Neutrophil (primary cell): ENCODE measurements at regions not wholly inside any gene's neighbourhood (a gene's known extent, or its start where the extent isn't known, plus 50 kb on each side); places are given as distances from the start of the nearest gene placed in this dataset.

Source experiments
- H3K27ac ChIP-seq: fragments of 200-600 bp; sonication (generic); 2 replicates; pipeline ENCODE4 v1.5.1; 2016; ENCODE audit warnings: mild to moderate bottlenecking, moderate library complexity
- H3K27me3 ChIP-seq: fragments of 200-600 bp; sonication (generic); 2 replicates; pipeline ENCODE4 v1.6.0; 2016; ENCODE audit warnings: mild to moderate bottlenecking
- H3K36me3 ChIP-seq: fragments of 200-600 bp; sonication (generic); 2 replicates; pipeline ENCODE4 v1.5.1; 2017
- H3K4me1 ChIP-seq, 2 experiments: fragments of 200-600 bp in 1 of 2; sonication (generic) in 1 of 2; 1 replicate in 1 of 2; 2 replicates in 1 of 2; pipeline versions ENCODE4 v1.5.1 to v1.6.1; 2013 to 2016; ENCODE audit warnings: low read depth in 1 of 2, low read length in 1 of 2, mild to moderate bottlenecking in 1 of 2, moderate library complexity in 1 of 2; ENCODE audit not compliant: control insufficient read depth in 1 of 2, insufficient read depth in 1 of 2
- H3K4me3 ChIP-seq, 2 experiments: fragments of 200-600 bp in 1 of 2; sonication (generic) in 1 of 2; 1 replicate in 1 of 2; 2 replicates in 1 of 2; pipeline ENCODE4 v1.5.1; 2013 to 2016; ENCODE audit warnings: low read depth in 1 of 2, low read length in 1 of 2, mild to moderate bottlenecking in 1 of 2, moderate library complexity in 1 of 2
- H3K9me3 ChIP-seq: fragments of 200-600 bp; sonication (generic); 2 replicates; pipeline ENCODE4 v1.5.1; 2016
- CTCF ChIP-seq: fragments of 200-600 bp; sonication (generic); IDR thresholded peaks from 2 replicates; pipeline ENCODE4 v1.5.1; 2016; ENCODE audit warnings: antibody characterized with exemption

GRCh38 chr9:81145331-81145963, 543.9 kb downstream of the TLE1 start:
- peaks cover 30 to 32% of the 10 kb centered on the region in 2 experiments for H3K4me1 ChIP-seq
- no peak for TF ChIP-seq CTCF
- no peaks in the 10 kb centered on the region for H3K27me3 ChIP-seq

GRCh38 chr9:81141961-81142360, 547.4 kb downstream of the TLE1 start:
- Histone ChIP-seq H3K4me3 (no peak overlapping the region), H3K4me1 (peaks cover 42 to 43% of the 10 kb centered on the region in 2 experiments), H3K36me3 (no peaks in the 10 kb centered on the region), H3K27me3 (no peaks in the 10 kb centered on the region), H3K9me3 (no peaks in the 10 kb centered on the region), H3K27ac (no peak overlapping the region)
- no peak for TF ChIP-seq CTCF

More at GRCh38 chr9:81145331-81145963, 543.9 kb downstream of the TLE1 start:
- Histone ChIP-seq H3K9me3 (no peaks in the 10 kb centered on the region), H3K36me3 (no peaks in the 10 kb centered on the region), H3K27ac (no peak overlapping the region), H3K4me3 (no peak overlapping the region)

- H3K27me3 ChIP-seq, result no peaks in the 10 kb centered on the region
- H3K4me3 ChIP-seq, result no peak overlapping the region
- H3K4me1 ChIP-seq, result peaks cover 39 to 43% of the 10 kb centered on the region in 2 experiments
- no peaks in the 10 kb centered on the region for H3K9me3 ChIP-seq
- TF ChIP-seq CTCF, result no peak
- no peaks in the 10 kb centered on the region for H3K36me3 ChIP-seq
- H3K27ac ChIP-seq, result no peak overlapping the region
These were observed 551.3 kb downstream of the TLE1 start for GRCh38 chr9:81137976-81138568.

GRCh38 chr9:81132796-81133195, 556.6 kb downstream of the TLE1 start:
- peaks cover 7 to 9% of the 10 kb centered on the region in 2 experiments for H3K4me1 ChIP-seq
- no peak for TF ChIP-seq CTCF
- H3K9me3 ChIP-seq, result no peaks in the 10 kb centered on the region
- no peaks in the 10 kb centered on the region for H3K36me3 ChIP-seq
- H3K4me3 ChIP-seq, result no peak overlapping the region
- H3K27ac ChIP-seq, result no peak overlapping the region
- no peaks in the 10 kb centered on the region for H3K27me3 ChIP-seq

- TF ChIP-seq CTCF, result no peak
- no peaks in the 10 kb centered on the region for H3K9me3 ChIP-seq
- no peak overlapping the region for H3K27ac ChIP-seq
- H3K27me3 ChIP-seq, result no peaks in the 10 kb centered on the region
- peaks cover 7 to 9% of the 10 kb centered on the region in 2 experiments for H3K4me1 ChIP-seq
- H3K4me3 ChIP-seq, result no peak overlapping the region
- H3K36me3 ChIP-seq, result no peaks in the 10 kb centered on the region
These were observed 557.0 kb downstream of the TLE1 start for GRCh38 chr9:81132318-81132717.
